Panc1 (cell line): ENCODE measurements at regions not wholly inside any gene's neighbourhood (a gene's known extent, or its start where the extent isn't known, plus 50 kb on each side); places are given as distances from the start of the nearest gene placed in this dataset.

ENCODE experiments used
- CTCF ChIP-seq: fragments of 450-650 bp; IDR thresholded peaks from 2 replicates; pipeline ENCODE4 v1.5.1; 2017; ENCODE audit warnings: mild to moderate bottlenecking
- POLR2AphosphoS5 ChIP-seq: IDR thresholded peaks from 2 replicates; pipeline ENCODE4 v1.6.1; 2012; ENCODE audit warnings: mild to moderate bottlenecking, low read depth, low read length, moderate library complexity
- REST ChIP-seq, 2 experiments: IDR thresholded peaks; 2 replicates each; pipeline ENCODE4 v1.6.1; 2011 to 2012; ENCODE audit warnings: low read depth in 2 of 2, control low read depth in 1 of 2, low read length in 1 of 2, mild to moderate bottlenecking in 1 of 2, moderate library complexity in 1 of 2; ENCODE audit not compliant: insufficient read depth in 1 of 2
- TCF7L2 ChIP-seq: IDR thresholded peaks from 2 replicates; pipeline ENCODE4 v1.6.1; 2011; ENCODE audit warnings: mild to moderate bottlenecking, low read depth, low read length, inconsistent platforms

GRCh38 chr17:63358956-63359355, 87.2 kb downstream of the CYB561 start:
- TF ChIP-seq REST (IDR thresholded peaks at IDR 0.05; ENCODE audit: insufficient read depth in 1 of 2, low read depth in 2 of 2, low read length in 1 of 2): no peak
- no peak for TF ChIP-seq CTCF
- no peak for TF ChIP-seq POLR2AphosphoS5
- no peak for TF ChIP-seq TCF7L2
